ENCODE measurements at regions not wholly inside any gene's neighbourhood (a gene's known extent, or its start where the extent isn't known, plus 50 kb on each side); places are given as distances from the start of the nearest gene placed in this dataset.

GRCh38 chr9:103319979-103320378 is 324.8 kb downstream of the CYLC2 start (continued):
- TF ChIP-seq CTCF (IDR thresholded peaks at IDR 0.05; ENCODE audit: control extremely low read depth in 1 of 3, insufficient read depth in 1 of 3, low read depth in 1 of 3, low read length in 3 of 3) (peak in 1 of 3 experiments; percentile 22; a peak in 1 of 4 replicates), TAF1 (IDR thresholded peaks at IDR 0.05; ENCODE audit: low read depth, low read length) (no peak), YY1 (IDR thresholded peaks at IDR 0.05; ENCODE audit: low read depth, low read length) (no peak)
